IMR-90 (cell line): ENCODE measurements at regions not wholly inside any gene's neighbourhood (a gene's known extent, or its start where the extent isn't known, plus 50 kb on each side); places are given as distances from the start of the nearest gene placed in this dataset.

ENCODE experiments used
- BHLHE40 ChIP-seq: fragments of 150-350 bp; IDR thresholded peaks from 2 replicates; pipeline ENCODE4 v1.6.1; 2016; ENCODE audit warnings: mild to moderate bottlenecking, low read depth, low read length
- POLR2A ChIP-seq: IDR thresholded peaks from 2 replicates; pipeline ENCODE4 v1.6.1; 2012; ENCODE audit warnings: mild to moderate bottlenecking, low read depth, low read length
- TF ChIP-seq, protein P1 (sequence below): conservative IDR thresholded peaks from 2 replicates; pipeline ENCODE4 v1.5.1; 2012; ENCODE audit warnings: mild to moderate bottlenecking, low read depth, low read length, improper control_type of control experiment
- TF ChIP-seq, protein P2 (sequence below): fragments of 150-350 bp; IDR thresholded peaks from 2 replicates; pipeline ENCODE4 v1.6.1; 2016; ENCODE audit warnings: low read depth, mild to moderate bottlenecking, low read length, moderate library complexity, borderline replicate concordance
- TF ChIP-seq, protein P3 (sequence below): fragments of 150-350 bp; IDR thresholded peaks from 2 replicates; pipeline ENCODE4 v1.6.1; 2017; ENCODE audit warnings: mild to moderate bottlenecking, antibody characterized with exemption, low read length, low read depth

DNA sequence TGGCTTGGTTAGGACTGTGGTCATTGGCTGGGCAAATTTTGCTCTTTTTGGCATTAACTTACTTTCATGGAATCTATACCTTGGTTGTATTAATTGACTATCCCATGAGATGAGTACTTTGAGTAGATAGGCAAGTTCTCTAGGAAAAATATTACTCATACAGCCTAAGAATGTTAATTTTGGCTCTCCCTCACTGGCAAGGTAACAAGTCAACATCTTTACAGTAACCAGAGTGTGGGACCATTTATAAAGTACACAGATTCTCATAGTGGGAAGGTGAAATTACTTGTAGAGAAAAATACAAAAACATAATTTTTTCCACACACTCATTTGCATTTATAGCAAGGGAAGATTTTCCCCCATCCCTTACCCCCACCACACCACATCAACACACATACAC, 154.6 kb upstream of the ZNF608 start:
- TF ChIP-seq, protein P1, sequence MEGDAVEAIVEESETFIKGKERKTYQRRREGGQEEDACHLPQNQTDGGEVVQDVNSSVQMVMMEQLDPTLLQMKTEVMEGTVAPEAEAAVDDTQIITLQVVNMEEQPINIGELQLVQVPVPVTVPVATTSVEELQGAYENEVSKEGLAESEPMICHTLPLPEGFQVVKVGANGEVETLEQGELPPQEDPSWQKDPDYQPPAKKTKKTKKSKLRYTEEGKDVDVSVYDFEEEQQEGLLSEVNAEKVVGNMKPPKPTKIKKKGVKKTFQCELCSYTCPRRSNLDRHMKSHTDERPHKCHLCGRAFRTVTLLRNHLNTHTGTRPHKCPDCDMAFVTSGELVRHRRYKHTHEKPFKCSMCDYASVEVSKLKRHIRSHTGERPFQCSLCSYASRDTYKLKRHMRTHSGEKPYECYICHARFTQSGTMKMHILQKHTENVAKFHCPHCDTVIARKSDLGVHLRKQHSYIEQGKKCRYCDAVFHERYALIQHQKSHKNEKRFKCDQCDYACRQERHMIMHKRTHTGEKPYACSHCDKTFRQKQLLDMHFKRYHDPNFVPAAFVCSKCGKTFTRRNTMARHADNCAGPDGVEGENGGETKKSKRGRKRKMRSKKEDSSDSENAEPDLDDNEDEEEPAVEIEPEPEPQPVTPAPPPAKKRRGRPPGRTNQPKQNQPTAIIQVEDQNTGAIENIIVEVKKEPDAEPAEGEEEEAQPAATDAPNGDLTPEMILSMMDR = no peak
- no peak for TF ChIP-seq BHLHE40
- TF ChIP-seq, protein P2, sequence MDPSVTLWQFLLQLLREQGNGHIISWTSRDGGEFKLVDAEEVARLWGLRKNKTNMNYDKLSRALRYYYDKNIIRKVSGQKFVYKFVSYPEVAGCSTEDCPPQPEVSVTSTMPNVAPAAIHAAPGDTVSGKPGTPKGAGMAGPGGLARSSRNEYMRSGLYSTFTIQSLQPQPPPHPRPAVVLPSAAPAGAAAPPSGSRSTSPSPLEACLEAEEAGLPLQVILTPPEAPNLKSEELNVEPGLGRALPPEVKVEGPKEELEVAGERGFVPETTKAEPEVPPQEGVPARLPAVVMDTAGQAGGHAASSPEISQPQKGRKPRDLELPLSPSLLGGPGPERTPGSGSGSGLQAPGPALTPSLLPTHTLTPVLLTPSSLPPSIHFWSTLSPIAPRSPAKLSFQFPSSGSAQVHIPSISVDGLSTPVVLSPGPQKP = no peak
- TF ChIP-seq, protein P3, sequence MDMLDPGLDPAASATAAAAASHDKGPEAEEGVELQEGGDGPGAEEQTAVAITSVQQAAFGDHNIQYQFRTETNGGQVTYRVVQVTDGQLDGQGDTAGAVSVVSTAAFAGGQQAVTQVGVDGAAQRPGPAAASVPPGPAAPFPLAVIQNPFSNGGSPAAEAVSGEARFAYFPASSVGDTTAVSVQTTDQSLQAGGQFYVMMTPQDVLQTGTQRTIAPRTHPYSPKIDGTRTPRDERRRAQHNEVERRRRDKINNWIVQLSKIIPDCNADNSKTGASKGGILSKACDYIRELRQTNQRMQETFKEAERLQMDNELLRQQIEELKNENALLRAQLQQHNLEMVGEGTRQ = no peak
- no peak for TF ChIP-seq POLR2A
